DND-41 (cell line): ENCODE measurements at regions not wholly inside any gene's neighbourhood (a gene's known extent, or its start where the extent isn't known, plus 50 kb on each side); places are given as distances from the start of the nearest gene placed in this dataset.

Experiments
- ATAC-seq: fragments of 200-7000 bp; cut with Tn5 transposase; 3 replicates; pipeline ENCODE4 v1.9.1; 2021; ENCODE audit warnings: low read depth; ENCODE audit not compliant: insufficient read depth
- DNase-seq: peaks from one replicate; pipeline ENCODE4 v3.0.0-alpha.2; 2020
- H2AFZ ChIP-seq: 2 replicates; pipeline ENCODE4 v1.6.0; 2012; ENCODE audit warnings: low read depth, low read length
- H3K27ac ChIP-seq: 2 replicates; pipeline ENCODE4 v1.5.1; 2012; ENCODE audit warnings: low read length, inconsistent platforms
- H3K27me3 ChIP-seq: fragments of 200-600 bp; sonication (generic); 2 replicates; pipeline ENCODE4 v1.6.0; 2012; ENCODE audit warnings: low read length, mild to moderate bottlenecking, inconsistent platforms; ENCODE audit not compliant: insufficient read depth, poor library complexity
- H3K36me3 ChIP-seq: 2 replicates; pipeline ENCODE4 v1.5.1; 2012; ENCODE audit warnings: low read length, inconsistent platforms; ENCODE audit not compliant: insufficient read depth
- H3K4me1 ChIP-seq: 2 replicates; pipeline ENCODE4 v1.5.1; 2012; ENCODE audit warnings: mild to moderate bottlenecking, low read length; ENCODE audit not compliant: insufficient read depth
- H3K4me2 ChIP-seq: 2 replicates; pipeline ENCODE4 v1.6.0; 2012; ENCODE audit warnings: mild to moderate bottlenecking, moderate library complexity, low read length, inconsistent platforms; ENCODE audit not compliant: insufficient read depth
- H3K4me3 ChIP-seq, 2 experiments: fragments of 200-600 bp in 1 of 2; shearing (Covaris generic) in 1 of 2; 2 replicates each; pipeline ENCODE4 v1.5.1; 2012 to 2016; ENCODE audit warnings: inconsistent platforms in 2 of 2, low read length in 2 of 2, mild to moderate bottlenecking in 2 of 2, low read depth in 1 of 2, moderate library complexity in 1 of 2
- H3K79me2 ChIP-seq: 2 replicates; pipeline ENCODE4 v1.6.0; 2012; ENCODE audit warnings: low read length, inconsistent platforms; ENCODE audit not compliant: insufficient read depth
- H3K9ac ChIP-seq: 2 replicates; pipeline ENCODE4 v1.6.0; 2012; ENCODE audit warnings: low read depth, mild to moderate bottlenecking, inconsistent platforms, low read length, moderate library complexity
- H3K9me3 ChIP-seq: 2 replicates; pipeline ENCODE4 v1.5.1; 2012; ENCODE audit warnings: low read length, moderate library complexity, mild to moderate bottlenecking, inconsistent platforms; ENCODE audit not compliant: insufficient read depth, severe bottlenecking
- H4K20me1 ChIP-seq: 2 replicates; pipeline ENCODE4 v1.6.0; 2012; ENCODE audit warnings: low read length; ENCODE audit not compliant: insufficient read depth
- CTCF ChIP-seq: IDR thresholded peaks from 2 replicates; pipeline ENCODE4 v1.5.1; 2012; ENCODE audit warnings: borderline replicate concordance, low read length, moderate library complexity, mild to moderate bottlenecking; ENCODE audit not compliant: poor library complexity, severe bottlenecking; ENCODE audit errors: extremely low read depth
- EZH2 ChIP-seq: IDR thresholded peaks from 3 replicates; pipeline ENCODE4 v1.6.1; 2012; ENCODE audit warnings: borderline replicate concordance, low read depth, mild to moderate bottlenecking, moderate library complexity, low read length, inconsistent platforms; ENCODE audit not compliant: severe bottlenecking

DNA sequence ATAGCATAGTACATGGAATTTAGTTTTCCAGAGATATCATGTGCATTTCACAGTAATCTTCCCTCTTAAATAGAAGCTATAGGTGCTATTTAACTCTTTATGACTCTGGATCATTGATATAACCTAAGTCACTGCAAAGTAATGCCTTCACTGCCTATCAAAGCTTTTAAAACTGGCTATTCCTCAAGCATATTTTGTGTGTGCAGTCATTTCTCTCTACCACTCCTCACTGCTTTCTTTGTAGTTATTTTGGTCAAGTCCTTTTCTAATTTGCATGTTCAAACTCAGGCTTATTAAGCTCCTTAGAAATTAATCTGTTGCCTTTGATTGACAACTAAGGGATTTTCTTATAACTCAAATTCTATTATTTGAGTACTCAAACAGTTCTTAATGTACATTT is 79.4 kb upstream of the PLEKHG7 start:
- H3K4me1 ChIP-seq: no peaks in the 10 kb centered on the region
- DNase-seq (no peak), ATAC-seq (no peak)
- no peak for TF ChIP-seq EZH2
- TF ChIP-seq CTCF: no peak
- H3K27me3 ChIP-seq: no peaks in the 10 kb centered on the region
- H2AFZ ChIP-seq: no peak overlapping the region
- H3K4me3 ChIP-seq: no peak overlapping the region
- H3K27ac ChIP-seq: no peak overlapping the region
- no peaks in the 10 kb centered on the region for H3K36me3 ChIP-seq
- no peaks in the 10 kb centered on the region for H4K20me1 ChIP-seq
- H3K4me2 ChIP-seq: no peak overlapping the region
- H3K9me3 ChIP-seq: no peaks in the 10 kb centered on the region
- H3K79me2 ChIP-seq: no peaks in the 10 kb centered on the region
- no peak overlapping the region for H3K9ac ChIP-seq

- no peaks in the 10 kb centered on the region for H3K4me1 ChIP-seq
- H3K79me2 ChIP-seq: no peaks in the 10 kb centered on the region
- no peak overlapping the region for H3K4me3 ChIP-seq
- no peaks in the 10 kb centered on the region for H4K20me1 ChIP-seq
- DNase-seq (no peak), ATAC-seq (no peak)
- H3K9ac ChIP-seq: no peak overlapping the region
- TF ChIP-seq CTCF (no peak), EZH2 (no peak)
- no peak overlapping the region for H3K4me2 ChIP-seq
- no peaks in the 10 kb centered on the region for H3K9me3 ChIP-seq
- H3K27ac ChIP-seq: no peak overlapping the region
- no peaks in the 10 kb centered on the region for H3K36me3 ChIP-seq
- H2AFZ ChIP-seq: no peak overlapping the region
- H3K27me3 ChIP-seq: no peaks in the 10 kb centered on the region
These were observed 81.0 kb upstream of the PLEKHG7 start for GRCh38 chr12:92621833-92622232.

DNA sequence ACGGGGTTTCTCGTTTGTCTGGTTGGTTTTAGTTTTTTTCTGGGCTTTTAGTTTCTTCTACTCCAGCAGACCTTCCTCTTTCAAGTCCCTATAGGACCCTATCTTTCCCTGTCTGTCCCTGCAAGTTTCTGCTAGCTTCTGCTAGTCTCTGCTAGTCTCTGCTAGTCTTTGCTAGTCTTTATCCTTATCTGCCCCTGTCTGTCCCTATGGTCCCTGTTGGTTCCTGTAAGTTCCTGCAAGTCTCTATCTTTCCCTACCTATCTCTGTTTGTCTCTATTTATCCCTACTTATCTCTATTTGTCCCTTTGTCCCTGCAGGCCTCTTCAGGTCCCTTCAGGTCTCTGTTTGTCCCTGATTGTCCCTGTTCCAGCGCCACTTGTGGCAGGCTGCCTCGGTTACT is 81.5 kb upstream of the PLEKHG7 start:
- Histone ChIP-seq H3K27ac (no peak overlapping the region), H3K4me3 (no peak overlapping the region), H4K20me1 (no peaks in the 10 kb centered on the region), H3K4me1 (no peaks in the 10 kb centered on the region), H3K27me3 (no peaks in the 10 kb centered on the region), H3K79me2 (no peaks in the 10 kb centered on the region), H2AFZ (no peak overlapping the region), H3K9ac (no peak overlapping the region), H3K9me3 (no peaks in the 10 kb centered on the region), H3K36me3 (no peaks in the 10 kb centered on the region), H3K4me2 (no peak overlapping the region)
- no peak for ATAC-seq
- TF ChIP-seq CTCF (no peak), EZH2 (no peak)
- DNase-seq: no peak
